ENCODE measurements at regions not wholly inside any gene's neighbourhood (a gene's known extent, or its start where the extent isn't known, plus 50 kb on each side); places are given as distances from the start of the nearest gene placed in this dataset.

DNA sequence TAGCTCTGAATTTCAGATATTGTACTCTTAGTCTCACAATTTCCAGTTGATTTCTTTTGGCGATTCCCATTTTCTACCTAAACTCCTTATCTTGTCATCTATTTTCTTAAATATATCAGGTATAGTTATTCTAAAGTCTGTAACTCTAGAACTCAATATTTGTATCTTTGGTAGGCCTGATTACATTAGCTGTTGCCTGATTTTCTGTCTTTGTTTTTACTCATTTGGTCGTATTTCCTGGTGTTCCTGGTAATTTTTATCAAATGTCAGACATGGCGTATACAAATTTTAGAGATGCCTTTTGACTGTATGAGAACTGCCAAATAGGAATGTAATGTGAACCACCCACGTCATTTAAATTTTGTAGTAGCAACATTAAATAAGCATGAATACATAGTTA is 266.7 kb downstream of the ZNF536 start:
- no peak overlapping the region for H3K4me3 ChIP-seq (ENCODE audit: low read depth, low read length)
- no peak for DNase-seq (ENCODE audit: low read depth)
- H3K36me3 ChIP-seq (ENCODE audit: control insufficient read depth, insufficient read depth, low read length), result no peaks in the 10 kb centered on the region
- TF ChIP-seq, protein P1, sequence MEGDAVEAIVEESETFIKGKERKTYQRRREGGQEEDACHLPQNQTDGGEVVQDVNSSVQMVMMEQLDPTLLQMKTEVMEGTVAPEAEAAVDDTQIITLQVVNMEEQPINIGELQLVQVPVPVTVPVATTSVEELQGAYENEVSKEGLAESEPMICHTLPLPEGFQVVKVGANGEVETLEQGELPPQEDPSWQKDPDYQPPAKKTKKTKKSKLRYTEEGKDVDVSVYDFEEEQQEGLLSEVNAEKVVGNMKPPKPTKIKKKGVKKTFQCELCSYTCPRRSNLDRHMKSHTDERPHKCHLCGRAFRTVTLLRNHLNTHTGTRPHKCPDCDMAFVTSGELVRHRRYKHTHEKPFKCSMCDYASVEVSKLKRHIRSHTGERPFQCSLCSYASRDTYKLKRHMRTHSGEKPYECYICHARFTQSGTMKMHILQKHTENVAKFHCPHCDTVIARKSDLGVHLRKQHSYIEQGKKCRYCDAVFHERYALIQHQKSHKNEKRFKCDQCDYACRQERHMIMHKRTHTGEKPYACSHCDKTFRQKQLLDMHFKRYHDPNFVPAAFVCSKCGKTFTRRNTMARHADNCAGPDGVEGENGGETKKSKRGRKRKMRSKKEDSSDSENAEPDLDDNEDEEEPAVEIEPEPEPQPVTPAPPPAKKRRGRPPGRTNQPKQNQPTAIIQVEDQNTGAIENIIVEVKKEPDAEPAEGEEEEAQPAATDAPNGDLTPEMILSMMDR (IDR thresholded peaks at IDR 0.05; ENCODE audit: insufficient read depth, low read length, poor library complexity, severe bottlenecking), result no peak
- H3K27me3 ChIP-seq (ENCODE audit: control insufficient read depth, insufficient read depth, low read length), result no peaks in the 10 kb centered on the region

- TF ChIP-seq, protein P1 (IDR thresholded peaks at IDR 0.05; ENCODE audit: insufficient read depth, low read length, poor library complexity, severe bottlenecking), result no peak
Measured at GRCh38 chr19:30637926-30638325, 265.7 kb downstream of the ZNF536 start.

GRCh38 chr19:30634996-30635975 is 263.1 kb downstream of the ZNF536 start:
- no peak for DNase-seq (ENCODE audit: low read depth)
- Histone ChIP-seq H3K36me3 (ENCODE audit: control insufficient read depth, insufficient read depth, low read length) (no peaks in the 10 kb centered on the region), H3K27me3 (ENCODE audit: control insufficient read depth, insufficient read depth, low read length) (no peaks in the 10 kb centered on the region), H3K4me3 (ENCODE audit: low read depth, low read length) (no peak overlapping the region)
- TF ChIP-seq, protein P1 (IDR thresholded peaks at IDR 0.05; ENCODE audit: insufficient read depth, low read length, poor library complexity, severe bottlenecking), result no peak

More at GRCh38 chr19:30637926-30638325, 265.7 kb downstream of the ZNF536 start:
- Histone ChIP-seq H3K4me3 (ENCODE audit: low read depth, low read length) (no peak overlapping the region), H3K36me3 (ENCODE audit: control insufficient read depth, insufficient read depth, low read length) (no peaks in the 10 kb centered on the region), H3K27me3 (ENCODE audit: control insufficient read depth, insufficient read depth, low read length) (no peaks in the 10 kb centered on the region)
- no peak for DNase-seq (ENCODE audit: low read depth)

GRCh38 chr19:30634131-30634830 is 262.1 kb downstream of the ZNF536 start:
- Histone ChIP-seq H3K4me3 (ENCODE audit: low read depth, low read length) (no peak overlapping the region), H3K27me3 (ENCODE audit: control insufficient read depth, insufficient read depth, low read length) (no peaks in the 10 kb centered on the region), H3K36me3 (ENCODE audit: control insufficient read depth, insufficient read depth, low read length) (no peaks in the 10 kb centered on the region)
- no peak for DNase-seq (ENCODE audit: low read depth)
- TF ChIP-seq, protein P1 (IDR thresholded peaks at IDR 0.05; ENCODE audit: insufficient read depth, low read length, poor library complexity, severe bottlenecking), result no peak

GRCh38 chr19:30631033-30631370 is 258.8 kb downstream of the ZNF536 start:
- Histone ChIP-seq H3K27me3 (ENCODE audit: control insufficient read depth, insufficient read depth, low read length) (no peaks in the 10 kb centered on the region), H3K36me3 (ENCODE audit: control insufficient read depth, insufficient read depth, low read length) (no peaks in the 10 kb centered on the region), H3K4me3 (ENCODE audit: low read depth, low read length) (no peak overlapping the region)
- TF ChIP-seq, protein P1 (IDR thresholded peaks at IDR 0.05; ENCODE audit: insufficient read depth, low read length, poor library complexity, severe bottlenecking), result no peak
- DNase-seq (ENCODE audit: low read depth), result no peak

Measured in kidney epithelial cell (primary cell).